Osteocyte (in vitro differentiated cells): ENCODE measurements at regions not wholly inside any gene's neighbourhood (a gene's known extent, or its start where the extent isn't known, plus 50 kb on each side); places are given as distances from the start of the nearest gene placed in this dataset.
"Not testable (repeated sequence)": the region's sequence is repeated elsewhere in the genome, so short reads cannot be mapped to it uniquely, and the experiment has no call there.

Experiments used
- DNase-seq: peaks from one replicate; pipeline ENCODE4 v3.0.0; 2021; ENCODE audit warnings: mixed read lengths; ENCODE audit not compliant: unreplicated experiment; ENCODE audit errors: extremely low spot score
- H3K27ac Mint-ChIP-seq: one replicate; pipeline ENCODE4 v1.8.0; 2021; ENCODE audit warnings: mild to moderate bottlenecking, mixed read lengths; ENCODE audit not compliant: unreplicated experiment
- H3K27me3 Mint-ChIP-seq: one replicate; pipeline ENCODE4 v1.8.0; 2021; ENCODE audit warnings: mixed read lengths; ENCODE audit not compliant: unreplicated experiment
- H3K36me3 Mint-ChIP-seq: one replicate; pipeline ENCODE4 v1.8.0; 2021; ENCODE audit warnings: mixed read lengths; ENCODE audit not compliant: unreplicated experiment
- H3K4me1 Mint-ChIP-seq: one replicate; pipeline ENCODE4 v1.8.0; 2021; ENCODE audit warnings: mixed read lengths; ENCODE audit not compliant: unreplicated experiment
- H3K4me3 Mint-ChIP-seq: one replicate; pipeline ENCODE4 v1.8.0; 2021; ENCODE audit warnings: mild to moderate bottlenecking, moderate library complexity, mixed read lengths; ENCODE audit not compliant: unreplicated experiment
- H3K9me3 Mint-ChIP-seq: one replicate; pipeline ENCODE4 v1.8.0; 2021; ENCODE audit warnings: mixed read lengths; ENCODE audit not compliant: unreplicated experiment
- CTCF ChIP-seq: fragments of 200-600 bp; sonication (generic); IDR thresholded peaks from 2 replicates; pipeline ENCODE4 v1.5.0; 2021; ENCODE audit warnings: antibody characterized with exemption, mild to moderate bottlenecking, moderate library complexity

GRCh38 chr5:36792560-36793180 lies 83.9 kb upstream of the NIPBL start:
- H3K27me3 Mint-ChIP-seq: peaks cover 37% of the 10 kb centered on the region
- no peaks in the 10 kb centered on the region for H3K4me1 Mint-ChIP-seq
- H3K4me3 Mint-ChIP-seq: no peak overlapping the region
- no peaks in the 10 kb centered on the region for H3K9me3 Mint-ChIP-seq
- no peak for TF ChIP-seq CTCF
- no peak for DNase-seq
- H3K36me3 Mint-ChIP-seq: no peaks in the 10 kb centered on the region
- no peak overlapping the region for H3K27ac Mint-ChIP-seq

- Mint-ChIP-seq H3K4me1 (no peaks in the 10 kb centered on the region), H3K27me3 (peaks cover 50% of the 10 kb centered on the region)
Observed at GRCh38 chr5:36795366-36795765, 81.2 kb upstream of the NIPBL start.

GRCh38 chr5:36796155-36796554 lies 80.4 kb upstream of the NIPBL start:
- H3K4me1 Mint-ChIP-seq: no peaks in the 10 kb centered on the region
- H3K27me3 Mint-ChIP-seq: peaks cover 52% of the 10 kb centered on the region
- no peaks in the 10 kb centered on the region for H3K9me3 Mint-ChIP-seq
- no peak for TF ChIP-seq CTCF
- no peak for DNase-seq
- H3K36me3 Mint-ChIP-seq: no peaks in the 10 kb centered on the region
- H3K27ac Mint-ChIP-seq: no peak overlapping the region
- no peak overlapping the region for H3K4me3 Mint-ChIP-seq

More at GRCh38 chr5:36795366-36795765, 81.2 kb upstream of the NIPBL start:
- DNase-seq: no peak
- no peak for TF ChIP-seq CTCF
- H3K4me3 Mint-ChIP-seq: no peak overlapping the region
- no peaks in the 10 kb centered on the region for H3K9me3 Mint-ChIP-seq
- no peak overlapping the region for H3K27ac Mint-ChIP-seq
- H3K36me3 Mint-ChIP-seq: no peaks in the 10 kb centered on the region

- Mint-ChIP-seq H3K4me3 (no peak overlapping the region), H3K27me3 (peaks cover 66% of the 10 kb centered on the region), H3K36me3 (no peaks in the 10 kb centered on the region), H3K27ac (no peak overlapping the region), H3K4me1 (no peaks in the 10 kb centered on the region), H3K9me3 (no peaks in the 10 kb centered on the region)
- no peak for TF ChIP-seq CTCF
- no peak for DNase-seq
Observed at GRCh38 chr5:36801523-36801922, 75.0 kb upstream of the NIPBL start.

GRCh38 chr5:36802187-36802586 lies 74.4 kb upstream of the NIPBL start:
- no peaks in the 10 kb centered on the region for H3K36me3 Mint-ChIP-seq
- no peak overlapping the region for H3K27ac Mint-ChIP-seq
- H3K9me3 Mint-ChIP-seq: no peaks in the 10 kb centered on the region
- TF ChIP-seq CTCF: no peak
- no peak for DNase-seq
- no peak overlapping the region for H3K4me3 Mint-ChIP-seq
- H3K4me1 Mint-ChIP-seq: no peaks in the 10 kb centered on the region
- H3K27me3 Mint-ChIP-seq: peaks cover 64% of the 10 kb centered on the region

GRCh38 chr5:36813249-36813648 lies 63.3 kb upstream of the NIPBL start:
- H3K27ac Mint-ChIP-seq, H3K9me3 Mint-ChIP-seq, H3K36me3 Mint-ChIP-seq, H3K4me1 Mint-ChIP-seq, H3K4me3 Mint-ChIP-seq, DNase-seq: not testable (repeated sequence)
- H3K27me3 Mint-ChIP-seq: peaks cover 45% of the 10 kb centered on the region
